ENCODE measurements at regions not wholly inside any gene's neighbourhood (a gene's known extent, or its start where the extent isn't known, plus 50 kb on each side); places are given as distances from the start of the nearest gene placed in this dataset.
"Not testable (repeated sequence)": the region's sequence is repeated elsewhere in the genome, so short reads cannot be mapped to it uniquely, and the experiment has no call there.

DNA sequence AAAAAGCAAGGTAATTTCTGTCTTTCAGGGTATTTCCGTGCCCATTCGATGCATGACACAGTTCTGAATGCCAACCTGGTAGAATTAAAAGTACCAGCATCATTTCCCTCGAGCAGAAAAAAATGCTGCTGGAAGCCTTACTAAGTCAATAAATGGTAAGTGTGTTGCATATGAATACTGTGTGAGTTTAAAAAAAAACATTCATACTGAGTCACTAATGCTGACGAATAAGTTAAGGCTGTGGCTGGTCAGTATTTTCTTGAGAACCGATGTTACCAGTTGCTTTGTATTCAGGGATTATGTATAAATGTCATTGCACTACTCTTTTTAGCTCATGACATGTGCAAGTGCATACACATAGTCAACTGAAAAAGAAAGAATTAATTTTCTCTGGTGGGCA is 710.2 kb downstream of the TRHDE start:
- Histone ChIP-seq H3K9me3 (ENCODE audit: control insufficient read depth in 2 of 3, insufficient read depth in 1 of 3, low read length in 3 of 3) (no peaks in the 10 kb centered on the region), H3K9ac (ENCODE audit: low read length in 3 of 3) (no peak overlapping the region), H3K36me3 (ENCODE audit: control insufficient read depth in 2 of 3, insufficient read depth in 3 of 3, low read length in 3 of 3) (no peaks in the 10 kb centered on the region), H3K27me3 (ENCODE audit: control insufficient read depth, insufficient read depth, low read length) (no peaks in the 10 kb centered on the region), H3K4me3 (ENCODE audit: low read length in 3 of 3) (no peak overlapping the region), H3K4me1 (ENCODE audit: control insufficient read depth in 2 of 3, insufficient read depth in 2 of 3, low read depth in 1 of 3, low read length in 3 of 3) (no peaks in the 10 kb centered on the region), H3K27ac (ENCODE audit: low read depth in 2 of 2, low read length in 2 of 2) (no peak overlapping the region)
- DNase-seq = no peak
- no peak for FAIRE-seq
- TF ChIP-seq, protein P1, sequence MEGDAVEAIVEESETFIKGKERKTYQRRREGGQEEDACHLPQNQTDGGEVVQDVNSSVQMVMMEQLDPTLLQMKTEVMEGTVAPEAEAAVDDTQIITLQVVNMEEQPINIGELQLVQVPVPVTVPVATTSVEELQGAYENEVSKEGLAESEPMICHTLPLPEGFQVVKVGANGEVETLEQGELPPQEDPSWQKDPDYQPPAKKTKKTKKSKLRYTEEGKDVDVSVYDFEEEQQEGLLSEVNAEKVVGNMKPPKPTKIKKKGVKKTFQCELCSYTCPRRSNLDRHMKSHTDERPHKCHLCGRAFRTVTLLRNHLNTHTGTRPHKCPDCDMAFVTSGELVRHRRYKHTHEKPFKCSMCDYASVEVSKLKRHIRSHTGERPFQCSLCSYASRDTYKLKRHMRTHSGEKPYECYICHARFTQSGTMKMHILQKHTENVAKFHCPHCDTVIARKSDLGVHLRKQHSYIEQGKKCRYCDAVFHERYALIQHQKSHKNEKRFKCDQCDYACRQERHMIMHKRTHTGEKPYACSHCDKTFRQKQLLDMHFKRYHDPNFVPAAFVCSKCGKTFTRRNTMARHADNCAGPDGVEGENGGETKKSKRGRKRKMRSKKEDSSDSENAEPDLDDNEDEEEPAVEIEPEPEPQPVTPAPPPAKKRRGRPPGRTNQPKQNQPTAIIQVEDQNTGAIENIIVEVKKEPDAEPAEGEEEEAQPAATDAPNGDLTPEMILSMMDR (IDR thresholded peaks at IDR 0.05; ENCODE audit: borderline replicate concordance, extremely low read depth, insufficient read depth) = no peak
- intact Hi-C loops (cut with DNase I) = no loop called here

DNA sequence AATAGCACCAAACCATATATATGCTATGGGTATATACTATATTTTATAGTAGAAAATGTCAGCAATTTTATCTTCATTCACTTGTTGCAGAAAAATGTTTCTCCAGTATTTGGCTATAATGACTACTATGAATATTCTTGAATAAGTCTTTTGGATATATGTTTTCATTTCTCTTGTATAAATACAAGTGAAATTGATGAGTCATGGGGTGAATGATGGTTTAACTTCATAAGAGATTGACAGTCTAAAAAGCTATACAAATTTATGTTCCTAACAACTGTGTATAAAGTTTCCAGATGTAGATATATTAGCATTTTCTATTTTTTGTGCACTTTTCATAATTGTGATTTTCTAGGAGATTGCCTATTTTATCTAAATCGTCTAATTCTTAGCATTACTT is 714.8 kb downstream of the TRHDE start:
- FAIRE-seq = no peak
- intact Hi-C loops (cut with DNase I) = no loop called here
- TF ChIP-seq, protein P1 (IDR thresholded peaks at IDR 0.05; ENCODE audit: borderline replicate concordance, extremely low read depth, insufficient read depth) = no peak
- no peaks in the 10 kb centered on the region for H3K9me3 ChIP-seq (ENCODE audit: control insufficient read depth in 2 of 3, insufficient read depth in 1 of 3, low read length in 3 of 3)
- no peak for DNase-seq
- no peaks in the 10 kb centered on the region for H3K36me3 ChIP-seq (ENCODE audit: control insufficient read depth in 2 of 3, insufficient read depth in 3 of 3, low read length in 3 of 3)
- no peak overlapping the region for H3K4me3 ChIP-seq (ENCODE audit: low read length in 3 of 3)
- H3K4me1 ChIP-seq (ENCODE audit: control insufficient read depth in 2 of 3, insufficient read depth in 2 of 3, low read depth in 1 of 3, low read length in 3 of 3) = no peaks in the 10 kb centered on the region
- no peaks in the 10 kb centered on the region for H3K27me3 ChIP-seq (ENCODE audit: control insufficient read depth, insufficient read depth, low read length)
- H3K27ac ChIP-seq (ENCODE audit: low read depth in 2 of 2, low read length in 2 of 2) = no peak overlapping the region
- no peak overlapping the region for H3K9ac ChIP-seq (ENCODE audit: low read length in 3 of 3)

DNA sequence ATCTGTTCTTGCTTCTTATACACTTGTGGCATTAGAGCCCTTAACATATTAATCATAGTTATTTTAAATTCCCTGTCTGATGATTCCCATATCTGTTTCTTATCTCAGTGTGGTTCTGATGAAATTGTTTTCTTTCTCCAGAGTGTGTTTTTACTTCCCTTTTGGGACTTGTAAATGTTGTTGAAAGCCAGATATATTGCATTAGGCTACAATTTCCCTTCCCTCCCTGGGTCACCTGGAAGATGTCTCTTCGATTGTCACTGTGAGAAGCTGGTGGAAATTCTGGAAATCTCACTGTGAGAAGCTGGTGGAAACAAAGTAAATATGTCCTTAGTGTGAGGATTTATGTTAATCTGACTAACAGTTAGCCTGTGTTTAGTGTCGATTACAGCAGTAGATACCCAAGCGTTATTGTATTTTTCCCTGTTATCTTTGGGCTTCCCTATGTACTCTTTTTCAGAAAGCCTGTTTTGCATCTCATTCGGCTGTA is 717.3 kb downstream of the TRHDE start:
- intact Hi-C loops (cut with DNase I) = no loop called here
- H3K36me3 ChIP-seq (ENCODE audit: control insufficient read depth in 2 of 3, insufficient read depth in 3 of 3, low read length in 3 of 3) = no peaks in the 10 kb centered on the region
- no peak for FAIRE-seq
- H3K27ac ChIP-seq (ENCODE audit: low read depth in 2 of 2, low read length in 2 of 2) = no peak overlapping the region
- no peaks in the 10 kb centered on the region for H3K27me3 ChIP-seq (ENCODE audit: control insufficient read depth, insufficient read depth, low read length)
- TF ChIP-seq, protein P1 (IDR thresholded peaks at IDR 0.05; ENCODE audit: borderline replicate concordance, extremely low read depth, insufficient read depth) = no peak
- DNase-seq = peak in 2 of 5 donors; percentile 10 to 34
- no peaks in the 10 kb centered on the region for H3K9me3 ChIP-seq (ENCODE audit: control insufficient read depth in 2 of 3, insufficient read depth in 1 of 3, low read length in 3 of 3)
- no peak overlapping the region for H3K9ac ChIP-seq (ENCODE audit: low read length in 3 of 3)
- H3K4me1 ChIP-seq (ENCODE audit: control insufficient read depth in 2 of 3, insufficient read depth in 2 of 3, low read depth in 1 of 3, low read length in 3 of 3) = no peaks in the 10 kb centered on the region
- H3K4me3 ChIP-seq (ENCODE audit: low read length in 3 of 3) = no peak overlapping the region

DNA sequence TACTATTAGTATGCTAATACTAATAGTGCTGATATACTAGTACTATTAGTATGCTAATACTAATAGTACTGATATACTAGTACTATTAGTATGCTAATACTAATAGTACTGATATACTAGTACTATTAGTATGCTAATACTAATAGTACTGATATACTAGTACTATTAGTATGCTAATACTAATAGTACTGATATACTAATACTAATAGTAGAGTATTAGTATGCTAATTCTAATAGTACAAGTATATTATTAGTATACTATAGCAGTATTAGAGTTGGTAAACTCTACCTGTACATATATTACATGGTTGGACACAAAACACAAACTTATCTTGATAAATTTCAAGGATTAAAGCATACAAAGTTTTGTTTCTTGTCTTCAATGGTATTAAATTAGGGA is 722.9 kb downstream of the TRHDE start:
- FAIRE-seq; H3K4me3 ChIP-seq (ENCODE audit: low read length in 3 of 3); H3K9ac ChIP-seq (ENCODE audit: low read length in 3 of 3); H3K27ac ChIP-seq (ENCODE audit: low read depth in 2 of 2, low read length in 2 of 2); H3K27me3 ChIP-seq (ENCODE audit: control insufficient read depth, insufficient read depth, low read length); DNase-seq; intact Hi-C loops (cut with DNase I); H3K36me3 ChIP-seq (ENCODE audit: control insufficient read depth in 2 of 3, insufficient read depth in 3 of 3, low read length in 3 of 3); H3K9me3 ChIP-seq (ENCODE audit: control insufficient read depth in 2 of 3, insufficient read depth in 1 of 3, low read length in 3 of 3); H3K4me1 ChIP-seq (ENCODE audit: control insufficient read depth in 2 of 3, insufficient read depth in 2 of 3, low read depth in 1 of 3, low read length in 3 of 3): not testable (repeated sequence)

All from kidney (tissue), 13 donors.